Keratinocyte (primary cell): ENCODE measurements at regions not wholly inside any gene's neighbourhood (a gene's known extent, or its start where the extent isn't known, plus 50 kb on each side); places are given as distances from the start of the nearest gene placed in this dataset.

Source experiments
- DNase-seq: peaks from one replicate; pipeline ENCODE4 v3.0.0-alpha.2; 2011; ENCODE audit warnings: low read depth, missing footprints, low spot score
- FAIRE-seq: peaks from 2 replicates; lab custom pipeline; 2011; peaks lifted over from hg19 to GRCh38; lab: Jason Lieb, UNC
- H2AFZ ChIP-seq: 2 replicates; pipeline ENCODE4 v1.6.0; 2012; ENCODE audit warnings: low read length, control low read depth, inconsistent platforms; ENCODE audit not compliant: control insufficient read depth
- H3K27ac ChIP-seq: 2 replicates; pipeline ENCODE4 v1.5.1; 2011; ENCODE audit warnings: low read length; ENCODE audit not compliant: control insufficient read depth, insufficient read depth
- H3K27me3 ChIP-seq: 3 replicates; pipeline ENCODE4 v1.6.0; 2011; ENCODE audit warnings: low read length; ENCODE audit not compliant: control insufficient read depth, insufficient read depth; ENCODE audit errors: extremely low read depth
- H3K36me3 ChIP-seq, 2 experiments: 2 replicates in 1 of 2; 3 replicates in 1 of 2; pipeline ENCODE4 v1.5.1; 2011; ENCODE audit warnings: low read length in 2 of 2, mild to moderate bottlenecking in 1 of 2; ENCODE audit not compliant: control insufficient read depth in 2 of 2, insufficient read depth in 2 of 2; ENCODE audit errors: extremely low read depth in 1 of 2
- H3K4me1 ChIP-seq: 3 replicates; pipeline ENCODE4 v1.5.1; 2011; ENCODE audit warnings: low read length; ENCODE audit not compliant: control insufficient read depth, insufficient read depth; ENCODE audit errors: extremely low read depth
- H3K4me2 ChIP-seq: 3 replicates; pipeline ENCODE4 v1.6.0; 2011; ENCODE audit warnings: low read depth, low read length; ENCODE audit not compliant: control insufficient read depth, insufficient read depth; ENCODE audit errors: extremely low read depth
- H3K4me3 ChIP-seq, 3 experiments: fragments of 200-600 bp in 1 of 3; sonication (generic) in 1 of 3; 2 replicates in 2 of 3; 3 replicates in 1 of 3; pipeline ENCODE4 v1.5.1; 2011 to 2016; ENCODE audit warnings: low read length in 3 of 3, mild to moderate bottlenecking in 3 of 3, control low read depth in 2 of 3, inconsistent platforms in 1 of 3, low read depth in 1 of 3, mixed read lengths in 1 of 3, mixed run types in 1 of 3, moderate library complexity in 1 of 3; ENCODE audit not compliant: control insufficient read depth in 2 of 3, insufficient read depth in 2 of 3; ENCODE audit errors: extremely low read depth in 1 of 3
- H3K79me2 ChIP-seq: 2 replicates; pipeline ENCODE4 v1.6.0; 2012; ENCODE audit warnings: low read length; ENCODE audit not compliant: control insufficient read depth, insufficient read depth
- H3K9ac ChIP-seq: 3 replicates; pipeline ENCODE4 v1.6.0; 2011; ENCODE audit warnings: low read length; ENCODE audit not compliant: control insufficient read depth, insufficient read depth; ENCODE audit errors: extremely low read depth
- H3K9me1 ChIP-seq: 3 replicates; pipeline ENCODE4 v1.6.0; 2011; ENCODE audit warnings: low read length; ENCODE audit not compliant: control insufficient read depth, insufficient read depth; ENCODE audit errors: extremely low read depth
- H3K9me3 ChIP-seq: 2 replicates; pipeline ENCODE4 v1.5.1; 2012; ENCODE audit warnings: low read depth, low read length; ENCODE audit not compliant: control insufficient read depth
- H4K20me1 ChIP-seq: 3 replicates; pipeline ENCODE4 v1.6.0; 2011; ENCODE audit warnings: low read length; ENCODE audit not compliant: control insufficient read depth, insufficient read depth; ENCODE audit errors: extremely low read depth
- CTCF ChIP-seq, 3 experiments: IDR thresholded peaks in 1 of 3; conservative IDR thresholded peaks in 1 of 3; optimal IDR thresholded peaks in 1 of 3; 2 replicates in 2 of 3; 3 replicates in 1 of 3; pipeline versions ENCODE3 to v1.5.1; 2011; ENCODE audit warnings: low read length in 3 of 3, mild to moderate bottlenecking in 3 of 3, moderate library complexity in 2 of 3, control low read depth in 1 of 3, inconsistent platforms in 1 of 3; ENCODE audit not compliant: insufficient read depth in 2 of 3; ENCODE audit errors: extremely low read depth in 1 of 3
- EZH2 ChIP-seq: IDR thresholded peaks from one replicate; pipeline ENCODE4 v1.6.1; 2012; ENCODE audit warnings: inconsistent platforms, mild to moderate bottlenecking, low read length, moderate library complexity
- dilution Hi-C: fragments of 300-500 bp; cut with MboI; formaldehyde crosslinking; loops from one replicate; pipeline ENCODE4 v1.7.0; 2020; ENCODE audit warnings: low sequenced_read_pairs; ENCODE audit not compliant: extremely low pct_ligation_motif_present

DNA sequence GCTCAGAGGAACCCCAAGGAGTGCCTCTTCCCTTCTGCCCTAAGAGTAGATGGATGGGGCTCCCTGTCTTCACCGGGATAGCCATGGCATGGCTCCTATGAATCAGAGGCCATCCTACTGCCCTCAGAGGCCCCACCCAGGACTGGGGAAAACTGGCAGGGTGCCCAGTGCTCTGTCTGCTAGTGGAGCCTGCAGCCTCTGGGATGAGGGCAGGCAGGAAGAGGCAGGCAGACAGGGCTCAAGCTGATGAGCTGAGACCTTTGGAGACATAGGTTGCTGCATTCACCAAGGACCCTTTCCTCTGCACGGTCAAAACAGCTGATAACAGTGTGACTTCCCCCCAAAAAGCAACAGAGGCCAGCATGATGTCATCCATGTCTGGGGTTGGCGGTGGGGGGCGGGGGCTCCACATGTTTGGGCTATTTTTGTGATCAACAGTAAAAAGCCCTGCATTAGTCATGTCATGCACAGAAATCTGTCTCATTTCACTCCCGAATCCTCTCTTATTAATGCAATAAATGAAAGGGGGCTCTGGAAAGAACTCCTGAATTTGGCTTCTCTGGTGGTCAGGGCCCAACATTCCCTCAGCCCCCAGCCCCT, 207.6 kb upstream of the MAMLD1 start:
- FAIRE-seq (no peak), DNase-seq (no peak)
- dilution Hi-C loops = no loop called here
- Histone ChIP-seq H2AFZ (no peak overlapping the region), H3K9ac (no peak overlapping the region), H4K20me1 (no peaks in the 10 kb centered on the region), H3K9me1 (no peaks in the 10 kb centered on the region), H3K4me2 (no peak overlapping the region), H3K27me3 (no peaks in the 10 kb centered on the region), H3K4me3 (no peak overlapping the region), H3K9me3 (no peaks in the 10 kb centered on the region), H3K79me2 (no peaks in the 10 kb centered on the region), H3K4me1 (no peaks in the 10 kb centered on the region), H3K27ac (no peak overlapping the region), H3K36me3 (no peaks in the 10 kb centered on the region)
- TF ChIP-seq CTCF (optimal IDR thresholded peaks at IDR 0.05 in 1 of 3, IDR thresholded peaks at IDR 0.05 in 1 of 3, conservative IDR thresholded peaks at IDR 0.05 in 1 of 3; ENCODE audit: extremely low read depth in 1 of 3, insufficient read depth in 2 of 3, low read length in 3 of 3) (no peak), EZH2 (no peak)

- no peak for FAIRE-seq
- Histone ChIP-seq H3K4me2 (no peak overlapping the region), H3K9me3 (no peaks in the 10 kb centered on the region), H3K4me3 (no peak overlapping the region), H3K9me1 (no peaks in the 10 kb centered on the region), H2AFZ (no peak overlapping the region), H3K27me3 (no peaks in the 10 kb centered on the region), H3K79me2 (no peaks in the 10 kb centered on the region), H3K36me3 (no peaks in the 10 kb centered on the region), H3K9ac (no peak overlapping the region), H3K4me1 (no peaks in the 10 kb centered on the region), H4K20me1 (no peaks in the 10 kb centered on the region), H3K27ac (no peak overlapping the region)
- TF ChIP-seq EZH2 = no peak
- no peak for DNase-seq
- dilution Hi-C loops = no loop called here
Measured at GRCh38 chrX:150156615-150157014, 206.5 kb upstream of the MAMLD1 start.

DNA sequence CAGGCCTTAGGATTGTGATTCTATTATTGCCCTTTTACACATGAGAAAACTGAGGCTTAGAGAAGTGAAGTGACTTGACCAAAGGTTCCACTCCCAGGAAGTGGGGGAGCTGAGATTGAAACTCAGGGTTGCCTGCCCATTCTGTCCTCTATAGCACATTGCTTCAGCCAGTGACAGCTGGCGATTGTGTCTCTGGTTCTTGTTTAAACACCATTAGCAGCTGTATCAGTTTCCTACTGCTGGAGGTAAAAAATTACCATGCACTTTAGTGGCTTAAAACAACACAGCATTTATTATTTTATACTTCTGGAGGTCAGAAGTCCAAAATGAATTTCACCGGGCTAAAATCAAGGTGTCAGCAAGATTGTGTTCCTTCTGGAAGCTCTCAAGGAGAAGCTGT, 205.8 kb upstream of the MAMLD1 start:
- Histone ChIP-seq H3K27me3 (no peaks in the 10 kb centered on the region), H3K27ac (no peak overlapping the region), H3K9me3 (no peaks in the 10 kb centered on the region), H3K36me3 (no peaks in the 10 kb centered on the region), H3K9me1 (no peaks in the 10 kb centered on the region), H3K4me3 (no peak overlapping the region), H3K9ac (no peak overlapping the region), H3K4me2 (no peak overlapping the region), H3K4me1 (no peaks in the 10 kb centered on the region), H4K20me1 (no peaks in the 10 kb centered on the region), H2AFZ (no peak overlapping the region), H3K79me2 (no peaks in the 10 kb centered on the region)
- no peak for TF ChIP-seq EZH2
- TF ChIP-seq CTCF (optimal IDR thresholded peaks at IDR 0.05 in 1 of 3, IDR thresholded peaks at IDR 0.05 in 1 of 3, conservative IDR thresholded peaks at IDR 0.05 in 1 of 3; ENCODE audit: extremely low read depth in 1 of 3, insufficient read depth in 2 of 3, low read length in 3 of 3) = no peak
- no peak for FAIRE-seq
- dilution Hi-C loops = no loop called here
- no peak for DNase-seq
